GM18517 (cell line): ENCODE measurements at regions not wholly inside any gene's neighbourhood (a gene's known extent, or its start where the extent isn't known, plus 50 kb on each side); places are given as distances from the start of the nearest gene placed in this dataset.
A peak's percentile ranks its signal among the peaks of the same experiment; 100 is the strongest.
"Not testable (repeated sequence)": the region's sequence is repeated elsewhere in the genome, so short reads cannot be mapped to it uniquely, and the experiment has no call there.

Source experiments
- ATAC-seq: cut with Tn5 transposase; IDR thresholded peaks from one replicate; pipeline ENCODE4 v1.9.1; 2021; ENCODE audit warnings: mild to moderate bottlenecking, moderate library complexity; ENCODE audit not compliant: unreplicated experiment

DNA sequence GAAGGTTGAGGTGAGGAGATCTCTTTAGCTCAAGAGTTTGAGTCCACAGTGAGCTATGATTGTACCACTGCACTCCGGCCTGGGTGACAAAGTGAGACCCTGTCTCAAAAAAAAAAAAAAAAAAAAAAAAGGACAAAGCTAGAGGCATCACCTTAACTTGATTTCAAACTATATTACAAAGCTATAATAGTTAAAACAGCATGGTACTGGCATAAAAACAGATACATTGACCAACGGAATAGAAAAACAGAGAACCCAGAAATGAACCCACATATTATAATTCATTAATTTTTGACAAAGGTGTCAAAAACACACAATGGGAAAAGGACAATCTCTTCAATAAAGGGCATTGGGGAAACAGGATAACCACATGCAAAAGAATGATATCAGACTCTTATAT, 50.8 kb upstream of the MBOAT1 start:
- no peak for ATAC-seq

- ATAC-seq = no peak
Measured at GRCh38 chr6:20265842-20266241, 53.6 kb upstream of the MBOAT1 start.

DNA sequence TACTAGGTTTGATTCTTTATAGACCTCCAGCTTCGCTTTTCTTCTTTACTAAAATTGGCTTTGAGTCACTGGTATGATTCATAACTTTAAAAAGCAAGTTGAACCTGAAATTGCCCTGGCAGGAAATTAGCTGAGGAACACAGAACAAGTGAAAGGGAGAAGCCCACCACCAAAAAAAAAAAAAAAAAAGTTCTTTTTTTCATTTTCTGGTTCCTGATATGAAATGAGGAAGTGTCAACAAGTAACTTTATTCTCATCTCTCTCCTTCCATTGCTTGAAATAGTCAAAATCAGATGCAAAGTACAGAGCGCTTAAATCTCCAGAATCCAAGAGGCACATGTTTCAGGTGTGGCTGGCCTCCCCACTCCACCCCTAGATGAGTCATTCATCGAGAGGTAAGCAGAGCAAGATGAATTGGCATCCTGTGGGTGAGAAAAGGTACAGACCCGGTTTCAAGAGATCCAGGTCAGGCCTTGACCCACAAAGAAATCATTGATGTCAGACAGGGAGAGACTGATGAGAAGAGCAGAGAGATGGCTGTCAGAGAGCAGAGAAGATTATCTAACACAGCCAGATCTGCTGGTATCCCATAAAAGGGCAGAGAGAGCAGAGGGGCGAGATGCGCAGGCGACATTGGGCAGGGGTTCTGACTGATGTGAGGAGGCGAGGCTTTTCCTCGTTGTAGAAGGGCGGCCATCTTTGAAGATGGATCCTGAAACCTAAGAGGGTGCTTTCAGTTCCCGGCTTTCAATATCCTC, 54.8 kb upstream of the MBOAT1 start:
- ATAC-seq = no peak

DNA sequence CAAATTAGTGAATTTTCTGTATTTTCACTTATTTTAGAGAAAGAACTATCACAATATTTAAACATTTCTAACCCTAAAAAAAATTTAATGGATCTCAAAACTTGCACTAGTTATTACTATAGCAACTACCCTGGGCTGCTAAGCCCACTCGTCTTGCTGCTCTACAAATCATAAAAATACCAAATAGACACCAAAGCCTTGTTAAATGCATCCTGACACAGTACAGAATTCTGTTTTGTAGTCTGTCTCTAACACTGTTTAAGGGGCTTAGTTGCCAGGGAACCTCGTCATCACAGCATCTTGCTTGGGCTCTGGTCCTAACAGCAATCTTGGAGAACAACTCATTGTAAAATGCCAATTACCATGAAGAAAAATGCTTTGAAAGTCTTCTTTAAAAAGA, 56.9 kb upstream of the MBOAT1 start:
- no peak for ATAC-seq

DNA sequence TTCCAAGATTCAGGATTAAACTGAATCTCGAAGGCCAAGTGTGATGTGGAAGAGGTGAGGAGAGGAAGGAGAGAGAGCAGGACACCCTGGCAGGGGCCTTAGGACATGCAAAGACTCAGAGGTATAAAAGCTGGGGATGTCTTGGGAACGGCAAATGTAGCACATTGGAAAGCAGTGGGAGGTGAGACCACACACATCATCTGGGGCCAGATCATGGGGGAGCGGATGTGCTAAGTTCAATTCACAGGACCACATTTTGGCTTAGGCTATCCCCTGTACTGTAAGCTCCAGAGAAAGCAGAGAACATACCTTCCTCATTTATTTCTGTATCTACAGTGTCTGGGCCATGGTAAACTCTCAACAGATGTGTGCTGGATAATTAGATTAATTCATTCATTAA, 59.5 kb upstream of the MBOAT1 start:
- ATAC-seq = no peak

DNA sequence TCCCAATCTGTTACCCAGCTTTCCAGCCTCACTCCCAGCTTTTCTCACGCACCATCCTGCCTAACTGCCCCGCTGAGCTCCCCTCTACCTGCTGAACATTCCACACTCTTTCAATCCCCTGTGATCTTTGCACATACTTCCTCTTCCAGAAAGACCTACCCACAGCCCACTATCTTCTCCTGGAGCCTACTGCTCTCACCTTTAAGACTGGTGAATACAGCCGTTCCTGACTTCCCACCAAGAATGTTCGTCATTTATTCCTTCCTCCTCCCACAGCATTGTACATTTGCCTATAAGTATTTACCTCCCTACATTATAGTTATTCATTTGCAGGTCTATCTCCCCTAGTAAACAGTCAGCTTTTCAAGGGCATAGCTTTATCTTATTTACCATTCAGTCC, 61.9 kb upstream of the MBOAT1 start:
- no peak for ATAC-seq

- not testable (repeated sequence) for ATAC-seq
Measured at GRCh38 chr6:20275837-20276236, 63.6 kb upstream of the MBOAT1 start.

- ATAC-seq = not testable (repeated sequence)
Measured at GRCh38 chr6:20277724-20278123, 65.5 kb upstream of the MBOAT1 start.

GRCh38 chr6:20279051-20279450, 66.8 kb upstream of the MBOAT1 start:
- no peak for ATAC-seq

DNA sequence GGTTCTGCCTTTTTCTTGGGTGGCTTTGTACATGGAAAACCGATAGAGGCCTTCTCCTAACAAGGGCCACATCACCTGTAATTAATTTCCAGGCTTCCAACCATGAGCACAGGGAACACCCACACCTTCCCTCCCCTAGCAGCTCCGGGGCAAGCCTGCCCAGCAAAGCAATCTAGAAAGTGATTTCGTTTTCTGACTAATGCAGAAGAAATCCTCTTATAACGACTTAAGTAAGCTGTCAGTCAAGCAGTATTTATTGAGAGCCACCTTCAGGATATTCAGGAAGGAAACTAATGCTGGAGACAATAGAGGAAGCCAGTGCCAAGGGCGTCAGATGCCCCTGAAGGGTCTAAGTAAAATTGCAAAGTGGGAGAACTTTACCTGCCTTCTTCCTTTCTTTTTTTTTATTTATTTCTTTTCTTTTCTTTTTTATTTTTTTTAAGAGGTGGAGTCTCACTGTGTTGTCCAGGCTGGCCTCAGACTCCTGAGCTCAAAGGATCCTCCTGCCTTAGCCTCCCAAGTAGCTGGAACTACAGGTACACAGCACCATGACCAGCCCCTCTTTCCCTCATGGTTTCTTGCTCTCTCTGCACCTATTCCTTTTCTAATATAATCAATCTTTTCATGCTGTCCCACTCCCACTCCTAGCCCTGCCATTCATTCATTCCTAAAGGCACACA, 67.5 kb upstream of the MBOAT1 start:
- ATAC-seq = no peak

DNA sequence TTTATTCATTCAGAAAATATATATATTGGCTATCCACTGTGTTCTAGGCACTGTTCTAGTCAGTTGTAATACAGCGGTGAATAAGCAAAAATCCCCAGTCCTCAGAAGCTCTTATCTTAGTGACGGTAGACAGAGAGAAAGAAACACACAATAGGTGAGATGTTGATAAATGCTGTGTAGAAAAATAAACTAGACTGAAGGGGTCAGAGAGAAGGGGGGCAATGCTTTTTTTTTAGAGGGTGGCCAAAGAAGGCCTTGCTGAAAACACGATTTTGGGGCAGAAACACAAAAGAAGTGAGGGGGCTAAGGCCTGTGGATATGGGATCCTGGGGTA, 68.0 kb upstream of the MBOAT1 start:
- ATAC-seq = no peak

GRCh38 chr6:20284672-20285071, 72.4 kb upstream of the MBOAT1 start:
- no peak for ATAC-seq

DNA sequence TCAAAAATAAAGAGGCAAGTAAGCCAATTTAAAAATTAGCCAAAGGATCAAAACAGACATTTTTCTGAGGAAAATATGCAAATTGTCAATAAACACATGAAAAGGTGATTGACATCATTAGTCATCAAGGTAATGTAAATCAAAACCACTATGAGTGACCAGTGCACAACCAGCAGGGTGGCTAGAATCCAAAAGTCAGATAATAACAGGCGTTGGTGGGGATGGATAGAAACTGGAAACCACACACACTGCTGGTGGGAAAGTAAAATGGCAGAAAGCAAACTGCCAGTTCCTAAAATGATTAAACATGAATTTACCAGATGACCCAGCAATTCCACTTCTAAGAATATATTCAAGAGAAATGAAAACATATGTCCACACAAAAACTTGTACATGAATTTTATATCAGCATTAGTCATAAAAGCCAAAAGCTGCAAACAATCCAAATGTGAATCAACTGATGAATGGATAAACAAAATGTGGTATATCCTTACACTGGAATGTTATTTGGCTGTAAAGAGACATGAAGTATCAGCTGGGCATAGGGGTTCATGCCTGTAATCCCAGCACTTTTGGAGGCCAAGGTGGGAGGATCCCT, 74.8 kb upstream of the MBOAT1 start:
- no peak for ATAC-seq

GRCh38 chr6:20291764-20292580, 79.7 kb upstream of the MBOAT1 start:
- ATAC-seq = peak; percentile 92

DNA sequence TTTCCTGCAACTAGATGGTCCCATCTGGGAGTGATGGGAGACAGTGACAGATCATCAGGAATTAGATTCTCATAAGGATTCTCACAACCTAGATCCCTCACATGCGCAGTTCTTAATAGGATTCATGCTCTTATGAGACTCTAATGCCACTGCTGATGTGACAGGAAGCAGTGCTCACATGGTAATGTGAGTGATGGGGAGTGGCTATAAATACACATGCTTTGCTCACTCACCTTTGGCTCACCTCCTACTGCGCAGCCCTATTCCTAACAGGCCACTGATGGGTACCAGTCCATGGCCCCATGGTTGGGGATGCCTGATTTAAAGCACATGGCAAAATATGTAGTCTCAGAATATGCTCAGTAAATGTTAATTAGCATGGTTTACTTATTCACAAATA, 80.6 kb upstream of the MBOAT1 start:
- ATAC-seq = no peak

GRCh38 chr6:20301256-20301655, 89.0 kb upstream of the MBOAT1 start:
- no peak for ATAC-seq

DNA sequence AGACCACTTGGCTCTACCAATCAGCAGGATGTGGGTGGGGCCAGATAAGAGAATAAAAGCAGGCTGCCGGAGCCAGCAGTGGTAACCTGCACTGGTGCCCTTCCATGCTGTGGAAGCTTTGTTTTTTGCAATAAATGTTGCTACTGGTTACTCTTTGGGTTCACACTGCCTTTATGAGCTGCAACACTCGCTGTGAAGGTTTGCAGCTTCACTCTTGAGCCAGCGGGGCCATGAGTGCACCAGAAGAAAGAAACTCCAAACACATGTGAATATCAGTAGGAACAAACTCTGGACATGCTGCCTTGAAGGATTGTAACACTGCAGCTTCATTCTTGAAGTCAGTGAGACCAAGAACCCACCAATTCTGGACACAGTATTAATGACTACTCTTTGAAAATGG, 89.9 kb upstream of the MBOAT1 start:
- ATAC-seq = no peak

- ATAC-seq = no peak
Measured at GRCh38 chr6:20302702-20303251, 90.5 kb upstream of the MBOAT1 start.

DNA sequence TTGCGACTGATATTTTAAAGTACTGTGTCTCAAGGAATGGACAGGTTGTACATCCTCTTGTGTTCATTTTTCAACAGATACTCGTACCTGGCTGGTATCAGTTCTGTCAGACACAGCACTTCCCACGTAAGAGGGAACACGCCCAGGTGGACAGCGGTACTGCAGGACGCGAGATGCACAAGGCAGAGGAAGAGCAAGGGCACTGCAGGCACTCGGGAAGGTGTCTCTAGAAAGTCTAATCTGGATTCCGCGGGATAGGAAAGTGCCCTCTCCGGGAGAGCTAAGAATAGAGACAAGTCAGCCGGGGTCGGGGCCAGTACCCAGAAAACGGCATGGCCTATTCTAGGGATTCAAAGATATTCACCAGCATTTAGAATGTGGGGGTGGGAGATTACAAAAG, 94.2 kb upstream of the MBOAT1 start:
- no peak for ATAC-seq

DNA sequence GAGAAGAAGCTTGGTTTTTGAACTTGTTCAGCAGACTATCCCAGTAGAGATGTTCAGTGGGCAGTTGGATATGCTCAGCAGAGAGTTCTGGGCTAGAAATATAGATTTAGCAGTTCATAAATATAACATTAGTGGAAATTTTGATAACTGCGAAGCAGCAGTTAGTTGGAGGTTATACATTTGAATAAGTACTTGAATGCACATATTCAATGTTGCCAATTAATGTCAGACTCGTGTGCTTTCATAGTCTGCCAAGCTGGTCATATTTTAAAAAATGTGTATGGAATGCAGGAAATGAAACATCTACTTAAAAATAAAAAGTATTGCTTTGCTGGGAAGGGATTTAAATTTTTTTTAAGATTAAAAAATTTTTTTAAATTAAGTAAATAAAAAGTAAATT, 92.5 kb upstream of the E2F3 start:
- ATAC-seq = no peak

DNA sequence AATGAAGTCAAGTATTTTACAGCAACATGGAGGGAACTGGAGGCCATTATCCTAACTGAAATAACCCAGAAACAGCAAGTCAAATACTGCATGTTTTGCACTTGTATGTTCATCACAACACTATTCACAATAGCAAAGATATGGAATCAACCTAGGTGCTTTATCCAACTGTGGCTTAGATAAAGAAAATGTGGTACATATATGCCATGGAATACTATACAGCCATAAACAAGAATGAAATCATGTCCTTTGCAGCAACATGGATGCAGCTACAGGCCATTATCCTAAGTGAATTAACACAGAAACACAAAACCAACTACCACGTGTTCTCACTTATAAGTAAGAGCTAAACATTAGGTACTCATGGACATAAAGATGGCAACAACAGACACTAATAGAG, 91.5 kb upstream of the E2F3 start:
- no peak for ATAC-seq
